ENCODE measurements at regions not wholly inside any gene's neighbourhood (a gene's known extent, or its start where the extent isn't known, plus 50 kb on each side); places are given as distances from the start of the nearest gene placed in this dataset.

- TF ChIP-seq CTCF (IDR thresholded peaks at IDR 0.05), result no peak
- DNase-seq, result no peak
- Mint-ChIP-seq H3K27ac (no peak overlapping the region), H3K9me3 (no peaks in the 10 kb centered on the region), H3K27me3 (ENCODE audit: low read depth, poor library complexity) (peaks cover 2% of the 10 kb centered on the region), H3K36me3 (ENCODE audit: low read depth) (no peaks in the 10 kb centered on the region), H3K4me3 (no peak overlapping the region), H3K4me1 (no peaks in the 10 kb centered on the region)
Measured at GRCh38 chr10:10044922-10045764, 972.5 kb upstream of the CELF2 start.

- no peaks in the 10 kb centered on the region for H3K9me3 Mint-ChIP-seq
- no peak for DNase-seq
- TF ChIP-seq CTCF (IDR thresholded peaks at IDR 0.05), result no peak
- H3K27me3 Mint-ChIP-seq (ENCODE audit: low read depth, poor library complexity), result peaks cover 2% of the 10 kb centered on the region
- H3K27ac Mint-ChIP-seq, result no peak overlapping the region
- no peaks in the 10 kb centered on the region for H3K4me1 Mint-ChIP-seq
- H3K36me3 Mint-ChIP-seq (ENCODE audit: low read depth), result no peaks in the 10 kb centered on the region
- no peak overlapping the region for H3K4me3 Mint-ChIP-seq
Measured at GRCh38 chr10:10045765-10046028, 972.0 kb upstream of the CELF2 start.

- H3K9me3 Mint-ChIP-seq, result no peaks in the 10 kb centered on the region
- no peaks in the 10 kb centered on the region for H3K36me3 Mint-ChIP-seq (ENCODE audit: low read depth)
- no peak overlapping the region for H3K27ac Mint-ChIP-seq
- peaks cover 2% of the 10 kb centered on the region for H3K27me3 Mint-ChIP-seq (ENCODE audit: low read depth, poor library complexity)
- no peak for TF ChIP-seq CTCF (IDR thresholded peaks at IDR 0.05)
- no peaks in the 10 kb centered on the region for H3K4me1 Mint-ChIP-seq
- no peak overlapping the region for H3K4me3 Mint-ChIP-seq
- no peak for DNase-seq
Measured at GRCh38 chr10:10047426-10047825, 970.2 kb upstream of the CELF2 start.

GRCh38 chr10:10053051-10053450 lies 964.6 kb upstream of the CELF2 start:
- no peaks in the 10 kb centered on the region for H3K9me3 Mint-ChIP-seq
- no peak for TF ChIP-seq CTCF (IDR thresholded peaks at IDR 0.05)
- no peaks in the 10 kb centered on the region for H3K36me3 Mint-ChIP-seq (ENCODE audit: low read depth)
- H3K27me3 Mint-ChIP-seq (ENCODE audit: low read depth, poor library complexity), result peaks cover 2% of the 10 kb centered on the region
- no peak overlapping the region for H3K4me3 Mint-ChIP-seq
- H3K27ac Mint-ChIP-seq, result no peak overlapping the region
- H3K4me1 Mint-ChIP-seq, result no peaks in the 10 kb centered on the region
- no peak for DNase-seq

GRCh38 chr10:10054466-10054865 lies 963.2 kb upstream of the CELF2 start:
- no peaks in the 10 kb centered on the region for H3K4me1 Mint-ChIP-seq
- no peak for DNase-seq
- no peak overlapping the region for H3K27ac Mint-ChIP-seq
- TF ChIP-seq CTCF (IDR thresholded peaks at IDR 0.05), result no peak
- H3K4me3 Mint-ChIP-seq, result no peak overlapping the region
- H3K27me3 Mint-ChIP-seq (ENCODE audit: low read depth, poor library complexity), result no peaks in the 10 kb centered on the region
- H3K36me3 Mint-ChIP-seq (ENCODE audit: low read depth), result no peaks in the 10 kb centered on the region
- no peaks in the 10 kb centered on the region for H3K9me3 Mint-ChIP-seq

All from nephron progenitor cell (in vitro differentiated cells).